ENCODE measurements at regions not wholly inside any gene's neighbourhood (a gene's known extent, or its start where the extent isn't known, plus 50 kb on each side); places are given as distances from the start of the nearest gene placed in this dataset.

- H3K36me3 Mint-ChIP-seq (ENCODE audit: low read depth) = peaks cover 10% of the 10 kb centered on the region; the same call in 2 of the 3 replicates
- peaks cover 9% of the 10 kb centered on the region for H3K9me3 Mint-ChIP-seq
- ATAC-seq (no peak), DNase-seq (ENCODE audit: low spot score) (no peak)
- Histone ChIP-seq H3K4me3 (no peak overlapping the region), H3K36me3 (ENCODE audit: insufficient read depth) (peaks cover 10% of the 10 kb centered on the region; the same call in 1 of the 2 replicates), H3F3A (replicated peaks; ENCODE audit: low read depth) (no peaks in the 10 kb centered on the region), H3K4me1 (ENCODE audit: insufficient read depth) (0 out of 2 replicates have a peak, but pooled peaks cover 5% of the 10 kb centered on the region), H2AFZ (no peak overlapping the region), H3K27ac (ENCODE audit: low read depth) (no peak overlapping the region), H3K9me2 (ENCODE audit: insufficient read depth) (no peaks in the 10 kb centered on the region; the same call in 1 of the 2 replicates), H3K27me3 (ENCODE audit: insufficient read depth) (no peaks in the 10 kb centered on the region), H3K79me2 (replicated peaks; ENCODE audit: insufficient read depth) (no peaks in the 10 kb centered on the region), H3K4me2 (no peak overlapping the region), H4K20me1 (replicated peaks; ENCODE audit: insufficient read depth) (no peaks in the 10 kb centered on the region; the same call in 1 of the 2 replicates)
- no peak overlapping the region for H3K4me3 Mint-ChIP-seq
- no peak overlapping the region for H3K27ac Mint-ChIP-seq
- peaks cover 3% of the 10 kb centered on the region for H3K27me3 Mint-ChIP-seq (ENCODE audit: insufficient read depth, low read depth, poor library complexity)
- peaks cover 4% of the 10 kb centered on the region; the same call in 2 of the 3 replicates for H3K4me1 Mint-ChIP-seq
- TF ChIP-seq REST (IDR thresholded peaks at IDR 0.05; ENCODE audit: unreplicated experiment) (no peak), JUNB (IDR thresholded peaks at IDR 0.05; ENCODE audit: unreplicated experiment) (no peak), EZH2 (IDR thresholded peaks at IDR 0.05; ENCODE audit: low read depth, unreplicated experiment) (no peak), ZNF114 (CRISPR knock-in tag; IDR thresholded peaks at IDR 0.05) (no peak), ZNF462 (CRISPR knock-in tag; IDR thresholded peaks at IDR 0.05) (no peak), POLR2AphosphoS5 (IDR thresholded peaks at IDR 0.05; ENCODE audit: low read depth) (no peak), EZH2phosphoT487 (IDR thresholded peaks at IDR 0.05; ENCODE audit: unreplicated experiment) (no peak), ZNF331 (CRISPR knock-in tag; IDR thresholded peaks at IDR 0.05; ENCODE audit: low read depth) (no peak), CTCF (conservative IDR thresholded peaks at IDR 0.05; ENCODE audit: low read depth in 2 of 2) (no peak)
Measured at GRCh38 chr2:216574586-216574985, 58.6 kb upstream of the IGFBP2 start.
